ENCODE measurements at regions not wholly inside any gene's neighbourhood (a gene's known extent, or its start where the extent isn't known, plus 50 kb on each side); places are given as distances from the start of the nearest gene placed in this dataset.

DNA sequence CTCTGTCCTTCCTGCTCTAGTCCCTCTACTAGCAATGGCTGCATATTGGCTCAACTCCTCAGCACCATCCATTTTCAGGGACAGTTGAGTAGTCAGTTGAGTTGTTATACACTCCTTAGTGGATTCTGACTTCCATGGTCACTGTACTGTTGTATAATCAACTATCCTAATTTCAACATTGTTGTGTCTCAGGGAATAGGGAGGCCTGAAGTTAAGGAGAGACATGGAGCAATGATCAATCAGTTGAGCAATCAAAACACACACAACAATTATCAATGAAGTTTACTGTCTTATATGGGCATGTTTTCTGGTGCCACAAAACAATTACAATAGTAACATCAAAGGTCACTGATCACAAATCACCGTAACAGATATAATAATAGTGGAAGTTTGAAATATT, 255.9 kb downstream of the KCNC2 start:
- no peak for TF ChIP-seq TARDBP (IDR thresholded peaks at IDR 0.05; ENCODE audit: borderline replicate concordance)
- no peak for TF ChIP-seq BMI1 (IDR thresholded peaks at IDR 0.05; ENCODE audit: borderline replicate concordance)
- no peak for TF ChIP-seq CBX5 (IDR thresholded peaks at IDR 0.05; ENCODE audit: low read depth)
- no peak for TF ChIP-seq SMAD1 (IDR thresholded peaks at IDR 0.05; ENCODE audit: low read depth, partially characterized antibody)
- TF ChIP-seq E2F8 (IDR thresholded peaks at IDR 0.05; ENCODE audit: low read depth, partially characterized antibody), result no peak

More for the DNA sequence above, 255.9 kb downstream of the KCNC2 start:
- 4% methylated on average over 1 of the region's 1 CpG for WGBS (ENCODE audit: insufficient coverage, insufficient replicate concordance, low lambda C conversion rate, missing lambda C conversion rate)
- intact Hi-C loops (cut with micrococcal nuclease; ENCODE audit: unreplicated experiment), result no loop called here
- no peak overlapping the region for H3K9ac ChIP-seq (ENCODE audit: control insufficient read depth, insufficient read depth, low read length)
- SMC1A ChIA-PET (ENCODE audit: uncharacterized antibody, unreplicated experiment), result interaction anchor here (1.5 to 1.7 kb wide), 2 partner anchors 11 to 28 kb away, joined by 4 to 5 read pairs; no protein-coding TSS in a partner anchor
- H3K27ac ChIP-seq (ENCODE audit: control insufficient read depth, insufficient read depth), result no peak overlapping the region
- H3K4me3 ChIP-seq, result no peak overlapping the region
- H3K36me3 ChIP-seq (ENCODE audit: control insufficient read depth in 2 of 2, insufficient read depth in 2 of 2, low read length in 1 of 2), result no peaks in the 10 kb centered on the region
- no peaks in the 10 kb centered on the region for H3K9me3 ChIP-seq (replicated peaks; ENCODE audit: control insufficient read depth, insufficient read depth, low read length)
- ATAC-seq, result no peak
- no peaks in the 10 kb centered on the region for H3K79me2 ChIP-seq (ENCODE audit: control insufficient read depth, insufficient read depth, low read length)
- in situ Hi-C loops (cut with MboI), result no loop called here
- BruUV-seq (replicated peaks), result no TSS peak
- no peak overlapping the region for H3K4me2 ChIP-seq (ENCODE audit: control insufficient read depth, insufficient read depth)
- no peak for DNase-seq (ENCODE audit: low read depth, low spot score)
- H2AFZ ChIP-seq (ENCODE audit: control insufficient read depth, low read depth, low read length), result no peak overlapping the region
- no peaks in the 10 kb centered on the region for H3K27me3 ChIP-seq (replicated peaks in 1 of 2; ENCODE audit: control insufficient read depth in 2 of 2, insufficient read depth in 2 of 2, low read length in 1 of 2)
- H4K20me1 ChIP-seq (ENCODE audit: control insufficient read depth, insufficient read depth), result no peaks in the 10 kb centered on the region
- CTCF ChIA-PET, result no interaction called here
- FAIRE-seq, result no peak
- POLR2A ChIA-PET, result no interaction called here
- RAD21 ChIA-PET (ENCODE audit: unreplicated experiment), result interaction anchor here (1.5 kb wide), 1 partner anchor 65 kb away, joined by 3 read pairs; no protein-coding TSS in a partner anchor
- H3K4me1 ChIP-seq (ENCODE audit: control insufficient read depth, insufficient read depth, low read length), result no peaks in the 10 kb centered on the region
